NCI-H446 treated with DMSO at 0.1 percent for 48 hours (cell line): ENCODE measurements at regions not wholly inside any gene's neighbourhood (a gene's known extent, or its start where the extent isn't known, plus 50 kb on each side); places are given as distances from the start of the nearest gene placed in this dataset.
"Not testable (repeated sequence)": the region's sequence is repeated elsewhere in the genome, so short reads cannot be mapped to it uniquely, and the experiment has no call there.

Source experiments
- DNase-seq: peaks from one replicate; lab custom pipeline; 2025; lab: John Stamatoyannopoulos, UW

DNA sequence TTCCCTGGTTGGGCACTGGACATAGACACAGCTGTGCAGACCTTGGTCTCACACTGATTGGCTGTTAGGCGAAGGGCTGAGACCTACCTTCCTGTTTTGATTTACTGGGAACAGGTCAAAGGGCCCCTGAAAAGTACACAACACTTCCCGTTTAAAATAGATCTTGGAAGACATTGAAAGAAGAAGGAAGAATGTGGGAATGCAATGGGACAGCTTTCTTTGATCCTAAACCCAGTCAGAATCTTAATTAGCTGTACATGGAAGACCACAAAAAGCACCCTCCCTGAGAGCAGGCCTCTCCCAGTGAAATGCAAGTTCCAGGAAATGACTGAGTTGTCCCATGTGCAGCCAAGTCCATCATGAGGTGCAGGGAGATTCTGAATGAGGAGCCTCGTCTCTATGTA lies 83.6 kb upstream of the EXOC2 start:
- no peak for DNase-seq

- no peak for DNase-seq
These were observed 82.9 kb upstream of the EXOC2 start for GRCh38 chr6:775863-776262.

- not testable (repeated sequence) for DNase-seq
These were observed 78.7 kb upstream of the EXOC2 start for GRCh38 chr6:771683-772082.

- no peak for DNase-seq
These were observed 75.0 kb upstream of the EXOC2 start for GRCh38 chr6:767755-768512.

- DNase-seq: no peak
These were observed 73.7 kb upstream of the EXOC2 start for GRCh38 chr6:766625-767024.

DNA sequence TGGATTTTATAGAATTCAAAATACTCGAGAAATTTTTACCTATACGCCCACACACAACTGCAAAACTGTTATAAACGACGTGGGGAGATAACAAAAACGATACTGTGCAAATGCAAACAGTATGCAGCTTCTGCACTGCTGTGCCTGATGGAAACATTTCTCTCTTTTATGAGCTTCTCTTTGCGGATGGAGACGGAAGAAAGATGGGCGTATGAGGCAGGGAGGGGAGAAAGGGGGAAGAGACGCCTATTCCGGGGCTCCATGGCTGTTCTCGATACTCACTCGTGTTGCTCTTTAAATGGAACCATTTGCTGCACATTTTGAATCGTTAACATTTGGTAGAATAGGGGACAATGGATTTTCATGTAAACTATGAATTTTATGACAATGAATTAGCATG lies 69.1 kb upstream of the EXOC2 start:
- DNase-seq: no peak

GRCh38 chr6:760982-761955 lies 68.3 kb upstream of the EXOC2 start:
- DNase-seq: no peak

- no peak for DNase-seq
These were observed 66.8 kb upstream of the EXOC2 start for GRCh38 chr6:759729-760128.

DNA sequence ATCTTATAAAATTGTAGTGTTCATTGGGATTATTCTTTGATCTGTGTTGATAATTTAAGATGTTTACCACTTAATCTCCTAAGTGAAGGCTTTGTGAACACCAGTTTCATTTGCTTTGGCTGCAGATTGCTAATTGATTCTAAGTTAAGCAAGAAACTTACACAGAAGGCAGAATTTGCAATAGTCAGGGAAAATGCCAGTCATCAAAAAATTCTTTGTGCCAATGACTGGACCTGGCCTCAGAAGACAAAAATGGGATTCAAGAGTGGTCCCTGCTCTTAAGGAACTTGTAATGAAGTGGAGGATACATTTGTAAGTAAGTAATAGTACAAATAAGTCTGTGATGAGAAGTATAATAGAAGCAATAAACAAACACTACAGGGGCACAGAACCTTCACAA lies 63.3 kb upstream of the EXOC2 start:
- DNase-seq: no peak

DNA sequence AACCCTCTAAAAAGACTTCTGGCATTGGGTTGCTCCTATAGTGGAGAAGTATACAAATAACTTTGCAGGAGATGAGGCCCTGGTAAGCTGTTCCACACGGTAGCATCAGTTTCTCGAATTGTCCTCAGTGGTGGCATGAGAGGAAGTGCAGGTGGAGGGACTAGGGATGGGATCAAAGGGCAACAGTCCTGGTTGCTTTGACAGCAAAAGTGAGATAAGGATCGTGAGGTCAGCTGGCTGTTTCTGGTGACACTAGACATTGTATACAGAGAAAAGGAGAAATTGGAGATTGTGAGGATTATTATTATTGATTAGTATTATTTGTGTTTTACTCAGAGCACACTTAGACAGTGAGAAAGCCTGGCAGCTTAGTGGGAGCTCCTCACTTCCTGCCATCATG lies 61.3 kb upstream of the EXOC2 start:
- DNase-seq: no peak

- no peak for DNase-seq
These were observed 60.5 kb upstream of the EXOC2 start for GRCh38 chr6:753486-753885.

GRCh38 chr6:752438-752837 lies 59.5 kb upstream of the EXOC2 start:
- DNase-seq: no peak

DNA sequence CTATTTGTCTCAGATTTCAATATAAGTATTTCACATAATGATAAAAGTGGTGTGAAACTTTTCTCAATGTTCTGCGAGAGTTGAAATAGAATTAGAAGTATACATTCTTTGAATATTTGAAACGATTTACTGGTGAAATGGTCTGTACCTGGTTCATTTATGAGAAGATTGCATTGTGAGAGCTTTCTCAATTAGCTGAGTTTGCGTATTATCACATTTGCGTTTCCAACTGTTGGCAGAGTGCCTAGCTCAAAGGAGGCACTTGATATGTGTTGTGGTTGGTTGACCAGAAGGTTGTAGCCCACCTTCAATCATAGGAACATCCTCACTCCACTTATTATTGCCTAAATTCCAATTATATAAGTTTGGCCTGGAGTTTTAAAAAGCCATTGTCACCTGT lies 58.8 kb upstream of the EXOC2 start:
- DNase-seq: no peak

DNA sequence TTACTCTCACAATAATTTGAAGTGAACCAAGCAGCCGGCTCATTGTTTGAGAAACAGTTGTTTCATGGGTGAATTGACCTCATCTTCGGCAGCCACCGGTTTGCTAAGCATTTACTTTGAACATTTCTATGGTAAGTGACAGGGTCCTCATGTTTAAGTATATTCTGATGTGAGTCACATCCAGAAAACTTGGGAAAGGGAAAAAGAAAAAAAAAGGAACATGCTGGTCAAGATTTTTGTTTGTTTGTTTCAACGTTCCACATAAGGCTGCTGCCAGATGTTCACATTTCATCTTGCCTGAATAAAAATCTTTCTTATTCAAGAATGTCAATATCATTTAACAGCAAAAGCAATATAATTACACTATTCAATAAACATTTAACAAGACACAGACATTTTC lies 55.0 kb upstream of the EXOC2 start:
- DNase-seq: no peak

GRCh38 chr6:747028-747427 lies 54.1 kb upstream of the EXOC2 start:
- DNase-seq: no peak

DNA sequence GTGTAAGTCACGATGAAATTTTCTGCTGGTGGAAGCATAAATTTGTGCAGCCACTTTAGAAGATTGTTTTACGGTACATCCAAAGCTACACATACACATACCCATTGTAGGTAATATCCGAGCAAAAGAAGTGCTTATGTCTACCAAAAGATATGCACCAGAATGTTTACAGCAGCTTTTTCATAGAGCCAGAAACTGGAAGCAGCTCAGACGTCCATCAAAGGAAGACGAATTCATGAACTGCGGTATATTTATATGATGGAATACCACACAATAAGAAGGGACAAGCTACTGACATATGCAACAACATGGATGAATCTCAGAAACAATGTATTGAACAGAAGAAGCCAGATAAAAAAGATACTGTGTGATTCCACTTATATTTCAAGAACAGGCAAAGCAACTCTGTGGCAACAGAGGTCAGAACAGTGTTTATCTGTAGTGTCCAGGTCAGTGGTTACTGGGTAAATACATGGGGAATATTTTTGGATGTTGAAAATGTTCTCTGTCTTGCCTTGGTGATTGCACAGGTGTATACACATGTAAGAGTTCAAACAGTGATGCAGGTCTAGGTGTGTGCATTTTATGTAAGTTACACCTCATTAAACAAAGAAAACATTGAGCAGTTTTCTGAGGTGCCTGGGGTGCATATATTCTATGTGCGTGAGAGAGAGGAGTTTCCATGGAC lies 51.9 kb upstream of the EXOC2 start:
- DNase-seq: no peak

DNA sequence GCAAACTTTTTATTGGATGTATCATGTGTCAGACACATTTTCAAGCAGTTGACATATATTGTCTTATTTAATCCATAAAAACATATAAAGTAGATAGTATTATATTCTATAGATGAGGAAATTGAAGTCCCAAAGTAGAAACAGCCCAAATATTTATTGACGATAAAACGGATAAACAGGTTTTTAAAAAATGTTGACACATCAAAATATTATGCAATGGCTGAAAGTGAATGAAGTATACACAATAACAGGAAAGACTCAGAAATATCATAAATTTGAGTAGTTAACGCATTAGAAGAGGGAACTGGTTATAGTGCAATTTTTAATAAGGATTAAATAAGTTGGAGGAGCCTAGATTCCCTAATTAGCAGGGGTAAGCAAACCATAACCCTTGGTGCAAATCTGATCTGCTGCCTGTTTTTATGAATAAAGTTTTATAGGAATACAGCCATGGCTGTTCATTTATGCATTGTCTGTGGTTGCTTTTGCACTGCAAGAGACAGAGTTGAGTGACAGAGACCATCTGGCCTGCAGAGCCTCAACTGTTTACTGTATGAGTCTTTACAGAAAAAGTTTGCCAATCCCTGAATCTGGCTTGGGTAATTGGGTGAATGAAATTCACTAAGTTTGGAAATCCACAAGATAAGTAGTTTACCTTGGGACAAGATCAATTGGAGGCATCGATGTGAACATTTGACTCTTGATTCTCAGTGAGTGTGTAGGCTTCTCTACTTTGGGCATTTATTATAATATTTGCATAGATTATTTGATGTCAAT lies 50.6 kb upstream of the EXOC2 start:
- DNase-seq: no peak
